Neural progenitor cell (in vitro differentiated cells): ENCODE measurements at regions not wholly inside any gene's neighbourhood (a gene's known extent, or its start where the extent isn't known, plus 50 kb on each side); places are given as distances from the start of the nearest gene placed in this dataset.

Experiments used
- DNase-seq: peaks from one replicate; pipeline ENCODE4 v3.0.0-alpha.2; 2016; ENCODE audit warnings: low spot score
- H2AFZ ChIP-seq: fragments of 200-600 bp; sonication (generic); replicated peaks from 2 replicates; pipeline ENCODE4 v1.6.1; 2016; ENCODE audit warnings: antibody characterized with exemption
- H3F3A ChIP-seq: fragments of 200-600 bp; sonication (generic); 2 replicates; pipeline ENCODE4 v1.6.1; 2016; ENCODE audit warnings: antibody characterized with exemption, low read depth
- H3K27ac ChIP-seq: fragments of 200-600 bp; sonication (generic); 2 replicates; pipeline ENCODE4 v1.5.1; 2016; ENCODE audit warnings: mild to moderate bottlenecking
- H3K27me3 ChIP-seq: fragments of 200-600 bp; sonication (generic); 2 replicates; pipeline ENCODE4 v1.6.1; 2016; ENCODE audit warnings: mild to moderate bottlenecking, moderate library complexity
- H3K36me3 ChIP-seq: fragments of 200-600 bp; sonication (generic); 2 replicates; pipeline ENCODE4 v1.5.1; 2016
- H3K4me1 ChIP-seq: fragments of 200-600 bp; sonication (generic); 2 replicates; pipeline ENCODE4 v1.6.1; 2016; ENCODE audit warnings: mixed run types
- H3K4me2 ChIP-seq: fragments of 200-600 bp; sonication (generic); 2 replicates; pipeline ENCODE4 v1.6.1; 2016
- H3K4me3 ChIP-seq: fragments of 200-600 bp; sonication (generic); 2 replicates; pipeline ENCODE4 v1.5.1; 2016
- H3K79me2 ChIP-seq: fragments of 200-600 bp; sonication (generic); 2 replicates; pipeline ENCODE4 v1.6.1; 2016; ENCODE audit warnings: low read depth
- H3K9ac ChIP-seq: fragments of 200-600 bp; sonication (generic); 2 replicates; pipeline ENCODE4 v1.6.1; 2016
- H3K9me3 ChIP-seq: fragments of 200-600 bp; sonication (generic); 2 replicates; pipeline ENCODE4 v1.5.1; 2016; ENCODE audit warnings: low read depth
- H4K20me1 ChIP-seq: fragments of 200-600 bp; sonication (generic); 2 replicates; pipeline ENCODE4 v1.6.1; 2016; ENCODE audit warnings: low read depth
- H3K27ac Mint-ChIP-seq: 3 replicates; pipeline ENCODE4 v1.8.0; 2021; ENCODE audit warnings: mixed read lengths
- H3K27me3 Mint-ChIP-seq: 2 replicates; pipeline ENCODE4 v1.8.0; 2022; ENCODE audit warnings: low read depth, mild to moderate bottlenecking, inconsistent platforms, moderate library complexity, mixed read lengths; ENCODE audit not compliant: insufficient read depth
- H3K36me3 Mint-ChIP-seq: 3 replicates; pipeline ENCODE4 v1.8.0; 2021; ENCODE audit warnings: mixed read lengths
- H3K4me1 Mint-ChIP-seq: 3 replicates; pipeline ENCODE4 v1.8.0; 2021; ENCODE audit warnings: mixed read lengths
- H3K4me3 Mint-ChIP-seq: 3 replicates; pipeline ENCODE4 v1.8.0; 2021; ENCODE audit warnings: mild to moderate bottlenecking, moderate library complexity, mixed read lengths
- H3K9me3 Mint-ChIP-seq: 3 replicates; pipeline ENCODE4 v1.8.0; 2020; ENCODE audit warnings: mixed read lengths
- CTCF ChIP-seq: fragments of 200-600 bp; sonication (generic); IDR thresholded peaks from 2 replicates; pipeline ENCODE4 v1.5.1; 2017; ENCODE audit warnings: antibody characterized with exemption, mild to moderate bottlenecking
- EZH2 ChIP-seq: fragments of 200-600 bp; sonication (generic); IDR thresholded peaks from 2 replicates; pipeline ENCODE4 v1.6.1; 2017; ENCODE audit warnings: antibody characterized with exemption, mild to moderate bottlenecking, moderate library complexity
- EZH2phosphoT487 ChIP-seq: fragments of 200-600 bp; sonication (generic); IDR thresholded peaks from 2 replicates; pipeline ENCODE4 v1.6.1; 2017; ENCODE audit warnings: antibody characterized with exemption

GRCh38 chr13:33925563-33925962 lies 107.6 kb downstream of the RFC3 start:
- no peak for TF ChIP-seq EZH2
- no peak for TF ChIP-seq CTCF
- TF ChIP-seq EZH2phosphoT487: no peak
- no peak for DNase-seq
- H3K27me3 Mint-ChIP-seq: no peaks in the 10 kb centered on the region
- H3K27me3 ChIP-seq: no peaks in the 10 kb centered on the region
- no peaks in the 10 kb centered on the region for H3K9me3 ChIP-seq
- no peaks in the 10 kb centered on the region for H3K36me3 Mint-ChIP-seq
- no peak overlapping the region for H3K27ac Mint-ChIP-seq
- H3K9ac ChIP-seq: no peak overlapping the region
- no peaks in the 10 kb centered on the region for H3K4me1 Mint-ChIP-seq
- H3K36me3 ChIP-seq: no peaks in the 10 kb centered on the region
- H3K4me1 ChIP-seq: peaks cover 3% of the 10 kb centered on the region
- no peaks in the 10 kb centered on the region for H3K9me3 Mint-ChIP-seq
- no peak overlapping the region for H3K4me3 ChIP-seq
- no peak overlapping the region for H3K4me2 ChIP-seq
- H3K79me2 ChIP-seq: no peaks in the 10 kb centered on the region
- no peak overlapping the region for H3K4me3 Mint-ChIP-seq
- H2AFZ ChIP-seq: no peak overlapping the region
- no peaks in the 10 kb centered on the region for H4K20me1 ChIP-seq
- no peaks in the 10 kb centered on the region for H3F3A ChIP-seq
- no peak overlapping the region for H3K27ac ChIP-seq

- H3K36me3 ChIP-seq: no peaks in the 10 kb centered on the region
- no peak overlapping the region for H3K27ac Mint-ChIP-seq
- peaks cover 3% of the 10 kb centered on the region for H3K4me1 ChIP-seq
- H3F3A ChIP-seq: no peaks in the 10 kb centered on the region
- no peak overlapping the region for H3K4me3 Mint-ChIP-seq
- no peaks in the 10 kb centered on the region for H3K27me3 ChIP-seq
- DNase-seq: no peak
- H4K20me1 ChIP-seq: no peaks in the 10 kb centered on the region
- H3K9ac ChIP-seq: no peak overlapping the region
- no peaks in the 10 kb centered on the region for H3K9me3 ChIP-seq
- no peaks in the 10 kb centered on the region for H3K79me2 ChIP-seq
- H2AFZ ChIP-seq: no peak overlapping the region
- no peak overlapping the region for H3K27ac ChIP-seq
- no peak overlapping the region for H3K4me3 ChIP-seq
- H3K27me3 Mint-ChIP-seq: no peaks in the 10 kb centered on the region
- no peaks in the 10 kb centered on the region for H3K36me3 Mint-ChIP-seq
- H3K9me3 Mint-ChIP-seq: no peaks in the 10 kb centered on the region
- peaks cover 7% of the 10 kb centered on the region for H3K4me1 Mint-ChIP-seq
- H3K4me2 ChIP-seq: no peak overlapping the region
- TF ChIP-seq EZH2: no peak
- no peak for TF ChIP-seq CTCF
- TF ChIP-seq EZH2phosphoT487: no peak
Measured at GRCh38 chr13:33927315-33927714, 109.4 kb downstream of the RFC3 start.

- Histone ChIP-seq H3K27ac (no peak overlapping the region), H3K4me2 (no peak overlapping the region), H3K9me3 (no peaks in the 10 kb centered on the region), H3K9ac (no peak overlapping the region), H3K27me3 (no peaks in the 10 kb centered on the region), H2AFZ (no peak overlapping the region), H3K79me2 (no peaks in the 10 kb centered on the region), H4K20me1 (no peaks in the 10 kb centered on the region), H3F3A (no peaks in the 10 kb centered on the region), H3K4me3 (no peak overlapping the region), H3K4me1 (peaks cover 3% of the 10 kb centered on the region), H3K36me3 (no peaks in the 10 kb centered on the region)
- Mint-ChIP-seq H3K4me1 (peaks cover 15% of the 10 kb centered on the region), H3K4me3 (no peak overlapping the region), H3K27ac (no peak overlapping the region), H3K36me3 (no peaks in the 10 kb centered on the region), H3K9me3 (no peaks in the 10 kb centered on the region), H3K27me3 (no peaks in the 10 kb centered on the region)
- peak; percentile 73 for DNase-seq
- TF ChIP-seq EZH2 (no peak), EZH2phosphoT487 (no peak), CTCF (peak; percentile 68)
Measured at GRCh38 chr13:33931397-33932311, 113.7 kb downstream of the RFC3 start.
